Mesendoderm (in vitro differentiated cells): ENCODE measurements at regions not wholly inside any gene's neighbourhood (a gene's known extent, or its start where the extent isn't known, plus 50 kb on each side); places are given as distances from the start of the nearest gene placed in this dataset.

Experiments used
- DNase-seq: peaks from one replicate; pipeline ENCODE4 v3.0.0; 2013
- H2AK5ac ChIP-seq: 2 replicates; pipeline ENCODE4 v1.6.1; 2013; ENCODE audit warnings: low read length, inconsistent platforms
- H2BK120ac ChIP-seq: 2 replicates; pipeline ENCODE4 v1.6.1; 2013; ENCODE audit warnings: low read depth, mild to moderate bottlenecking, low read length, moderate library complexity, mixed read lengths
- H2BK15ac ChIP-seq: replicated peaks from 2 replicates; pipeline ENCODE4 v1.6.1; 2013; ENCODE audit warnings: low read depth, mild to moderate bottlenecking, moderate library complexity
- H2BK5ac ChIP-seq: 2 replicates; pipeline ENCODE4 v1.6.1; 2013; ENCODE audit warnings: low read length, inconsistent platforms
- H3K18ac ChIP-seq: 2 replicates; pipeline ENCODE4 v1.6.1; 2013; ENCODE audit warnings: mild to moderate bottlenecking, low read length, mixed read lengths
- H3K23ac ChIP-seq: one replicate; pipeline ENCODE4 v1.6.1; 2013; ENCODE audit warnings: low read length
- H3K27ac ChIP-seq: 2 replicates; pipeline ENCODE4 v1.5.1; 2013; ENCODE audit warnings: low read depth, mild to moderate bottlenecking, inconsistent platforms, low read length, moderate library complexity
- H3K27me3 ChIP-seq: 2 replicates; pipeline ENCODE4 v1.6.1; 2013; ENCODE audit warnings: low read length, control low read depth, mild to moderate bottlenecking, inconsistent platforms; ENCODE audit not compliant: insufficient read depth, poor library complexity
- H3K36me3 ChIP-seq: 2 replicates; pipeline ENCODE4 v1.6.1; 2013; ENCODE audit warnings: low read length, inconsistent platforms; ENCODE audit not compliant: control insufficient read depth, insufficient read depth
- H3K4ac ChIP-seq: one replicate; pipeline ENCODE4 v1.6.1; 2013; ENCODE audit warnings: low read depth, mild to moderate bottlenecking, low read length, moderate library complexity
- H3K4me1 ChIP-seq: 2 replicates; pipeline ENCODE4 v1.6.1; 2013; ENCODE audit warnings: low read depth, low read length, inconsistent platforms; ENCODE audit not compliant: control insufficient read depth
- H3K4me2 ChIP-seq: 2 replicates; pipeline ENCODE4 v1.6.1; 2013; ENCODE audit warnings: low read length
- H3K4me3 ChIP-seq: 2 replicates; pipeline ENCODE4 v1.5.1; 2013; ENCODE audit warnings: mild to moderate bottlenecking, low read length
- H3K56ac ChIP-seq: one replicate; pipeline ENCODE4 v1.6.1; 2013; ENCODE audit warnings: low read length
- H3K79me1 ChIP-seq: 2 replicates; pipeline ENCODE4 v1.6.1; 2013; ENCODE audit warnings: low read length, inconsistent platforms
- H3K79me2 ChIP-seq: 2 replicates; pipeline ENCODE4 v1.6.1; 2013; ENCODE audit warnings: mild to moderate bottlenecking, low read length; ENCODE audit not compliant: control insufficient read depth, insufficient read depth
- H3K9ac ChIP-seq: 2 replicates; pipeline ENCODE4 v1.6.1; 2013; ENCODE audit warnings: low read length, inconsistent platforms
- H4K5ac ChIP-seq: one replicate; pipeline ENCODE4 v1.6.1; 2013; ENCODE audit warnings: low read length
- H4K8ac ChIP-seq: one replicate; pipeline ENCODE4 v1.6.1; 2013; ENCODE audit warnings: low read depth, mild to moderate bottlenecking, control low read depth, low read length, moderate library complexity
- WGBS: extraction: QIAGEN DNeasy Blood & Tissue Kit; methylation state at CpG from one replicate; pipeline ENCODE4 v1.1.7; 2013; ENCODE audit warnings: low lambda C conversion rate, missing lambda C conversion rate; ENCODE audit not compliant: insufficient coverage; ENCODE audit errors: extremely low coverage; 5-methylcytosine and 5-hydroxymethylcytosine counted together

GRCh38 chr11:19651653-19652052 lies 61.0 kb upstream of the NAV2 start:
- Histone ChIP-seq H3K56ac (no peak overlapping the region), H3K4me3 (no peak overlapping the region), H2BK120ac (no peak overlapping the region), H3K79me2 (no peaks in the 10 kb centered on the region), H3K4me2 (no peak overlapping the region), H3K4me1 (no peaks in the 10 kb centered on the region), H3K4ac (no peak overlapping the region), H3K9ac (no peak overlapping the region), H2BK15ac (no peak overlapping the region), H2BK5ac (no peak overlapping the region), H3K36me3 (no peaks in the 10 kb centered on the region), H4K5ac (no peak overlapping the region), H3K27ac (no peak overlapping the region), H3K79me1 (no peaks in the 10 kb centered on the region), H3K18ac (no peak overlapping the region), H4K8ac (no peak overlapping the region), H3K27me3 (no peaks in the 10 kb centered on the region), H3K23ac (no peak overlapping the region), H2AK5ac (no peak overlapping the region)
- WGBS: no CpG with 5 or more reads among the region's 2 CpGs
- DNase-seq: no peak

DNA sequence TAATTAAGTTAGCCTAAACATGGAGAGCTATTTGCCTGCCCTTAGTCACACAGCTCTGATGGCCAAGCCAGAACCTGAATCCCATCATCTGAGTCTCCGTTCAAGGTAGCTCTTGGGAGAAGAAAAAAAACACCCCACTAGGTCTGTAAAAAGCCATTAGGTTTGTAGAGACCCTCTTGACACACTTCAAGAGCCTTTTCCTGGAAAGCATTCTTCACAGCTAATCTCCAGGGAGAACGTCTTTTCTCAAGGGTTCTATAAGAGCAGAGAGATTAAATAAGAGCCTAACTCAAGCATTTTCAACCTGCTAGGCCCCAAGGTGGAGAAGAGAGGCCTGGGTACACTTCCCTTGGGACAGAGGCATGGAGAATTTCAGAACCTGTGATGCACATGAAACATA lies 61.6 kb upstream of the NAV2 start:
- WGBS: no CpG with 5 or more reads among the region's 2 CpGs
- H4K8ac ChIP-seq: no peak overlapping the region
- H3K4me1 ChIP-seq: no peaks in the 10 kb centered on the region
- H3K4me2 ChIP-seq: no peak overlapping the region
- H2BK5ac ChIP-seq: no peak overlapping the region
- H3K23ac ChIP-seq: no peak overlapping the region
- no peak overlapping the region for H3K56ac ChIP-seq
- H2BK15ac ChIP-seq: no peak overlapping the region
- H3K27ac ChIP-seq: no peak overlapping the region
- H3K4ac ChIP-seq: no peak overlapping the region
- no peak overlapping the region for H4K5ac ChIP-seq
- no peaks in the 10 kb centered on the region for H3K79me1 ChIP-seq
- no peak overlapping the region for H2BK120ac ChIP-seq
- no peaks in the 10 kb centered on the region for H3K27me3 ChIP-seq
- no peaks in the 10 kb centered on the region for H3K79me2 ChIP-seq
- H3K18ac ChIP-seq: no peak overlapping the region
- no peaks in the 10 kb centered on the region for H3K36me3 ChIP-seq
- no peak for DNase-seq
- no peak overlapping the region for H3K4me3 ChIP-seq
- no peak overlapping the region for H3K9ac ChIP-seq
- H2AK5ac ChIP-seq: no peak overlapping the region

DNA sequence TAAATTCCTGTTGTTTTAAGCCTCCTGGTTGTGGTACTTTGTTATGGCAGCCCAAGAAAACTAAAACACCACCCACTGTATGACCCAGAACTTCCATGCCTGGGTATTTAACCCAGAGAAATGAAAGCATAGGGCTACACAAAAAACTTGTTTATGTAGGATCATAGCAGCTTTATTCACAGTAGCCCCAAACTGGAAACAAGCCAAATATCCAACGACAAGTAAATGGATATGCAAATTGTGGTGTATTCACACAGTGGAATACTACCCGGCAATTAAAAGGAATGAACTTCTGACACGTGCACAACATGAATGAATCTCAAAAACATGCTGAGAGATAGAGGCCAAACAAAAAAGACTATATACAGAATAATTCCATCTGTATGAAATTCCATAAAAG lies 62.2 kb upstream of the NAV2 start:
- no peak overlapping the region for H3K9ac ChIP-seq
- no peak overlapping the region for H3K4ac ChIP-seq
- H4K8ac ChIP-seq: no peak overlapping the region
- DNase-seq: no peak
- no peaks in the 10 kb centered on the region for H3K27me3 ChIP-seq
- H3K4me1 ChIP-seq: no peaks in the 10 kb centered on the region
- H3K4me2 ChIP-seq: no peak overlapping the region
- no peak overlapping the region for H3K18ac ChIP-seq
- no peak overlapping the region for H2AK5ac ChIP-seq
- H3K79me2 ChIP-seq: no peaks in the 10 kb centered on the region
- no peak overlapping the region for H2BK5ac ChIP-seq
- H3K79me1 ChIP-seq: no peaks in the 10 kb centered on the region
- no peak overlapping the region for H2BK120ac ChIP-seq
- no peak overlapping the region for H3K56ac ChIP-seq
- no peak overlapping the region for H2BK15ac ChIP-seq
- no peak overlapping the region for H3K4me3 ChIP-seq
- no peak overlapping the region for H3K27ac ChIP-seq
- no peaks in the 10 kb centered on the region for H3K36me3 ChIP-seq
- WGBS: no CpG with 5 or more reads among the region's 3 CpGs
- no peak overlapping the region for H3K23ac ChIP-seq
- H4K5ac ChIP-seq: no peak overlapping the region

- no peak overlapping the region for H3K18ac ChIP-seq
- DNase-seq: no peak
- no peak overlapping the region for H3K27ac ChIP-seq
- H3K4me1 ChIP-seq: no peaks in the 10 kb centered on the region
- no peak overlapping the region for H2BK5ac ChIP-seq
- H3K56ac ChIP-seq: no peak overlapping the region
- no peaks in the 10 kb centered on the region for H3K79me2 ChIP-seq
- no peak overlapping the region for H4K8ac ChIP-seq
- no peak overlapping the region for H3K9ac ChIP-seq
- H4K5ac ChIP-seq: no peak overlapping the region
- H2AK5ac ChIP-seq: no peak overlapping the region
- H2BK120ac ChIP-seq: no peak overlapping the region
- no peaks in the 10 kb centered on the region for H3K79me1 ChIP-seq
- H3K4ac ChIP-seq: no peak overlapping the region
- H3K4me3 ChIP-seq: no peak overlapping the region
- H3K36me3 ChIP-seq: no peaks in the 10 kb centered on the region
- no peak overlapping the region for H3K4me2 ChIP-seq
- no peak overlapping the region for H2BK15ac ChIP-seq
- H3K27me3 ChIP-seq: no peaks in the 10 kb centered on the region
- no peak overlapping the region for H3K23ac ChIP-seq
- no CpG with 5 or more reads among the region's 4 CpGs for WGBS
Observed at GRCh38 chr11:19649751-19650150, 62.9 kb upstream of the NAV2 start.

GRCh38 chr11:19648321-19648720 lies 64.3 kb upstream of the NAV2 start:
- WGBS: no CpG with 5 or more reads among the region's 3 CpGs
- no peaks in the 10 kb centered on the region for H3K79me1 ChIP-seq

DNA sequence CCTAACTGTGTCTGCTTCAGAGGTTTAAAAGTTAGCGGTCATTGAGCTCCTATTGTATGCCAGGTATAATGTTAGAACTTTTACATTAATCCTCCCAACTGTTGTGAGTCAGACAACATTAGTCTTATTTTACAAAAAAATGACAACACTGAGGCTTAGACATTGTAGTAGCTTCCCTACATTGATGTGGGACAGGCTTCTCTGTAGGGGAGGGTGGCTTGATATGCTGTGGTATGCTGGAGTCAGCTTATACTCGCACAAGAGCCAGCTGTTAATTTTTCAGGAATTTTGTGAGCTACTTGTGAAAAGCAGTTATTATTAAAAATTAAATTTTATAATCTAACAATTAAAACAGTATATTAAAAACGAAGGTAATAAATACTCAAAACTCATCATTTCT lies 64.8 kb upstream of the NAV2 start:
- H3K9ac ChIP-seq: no peak overlapping the region
- no peak for DNase-seq
- H4K8ac ChIP-seq: no peak overlapping the region
- no CpG with 5 or more reads among the region's 3 CpGs for WGBS
- H3K79me2 ChIP-seq: no peaks in the 10 kb centered on the region
- H3K4ac ChIP-seq: no peak overlapping the region
- H3K18ac ChIP-seq: no peak overlapping the region
- H4K5ac ChIP-seq: no peak overlapping the region
- no peak overlapping the region for H3K56ac ChIP-seq
- H2BK5ac ChIP-seq: no peak overlapping the region
- H2BK120ac ChIP-seq: no peak overlapping the region
- no peaks in the 10 kb centered on the region for H3K4me1 ChIP-seq
- no peaks in the 10 kb centered on the region for H3K27me3 ChIP-seq
- H2AK5ac ChIP-seq: no peak overlapping the region
- no peaks in the 10 kb centered on the region for H3K79me1 ChIP-seq
- no peak overlapping the region for H2BK15ac ChIP-seq
- H3K27ac ChIP-seq: no peak overlapping the region
- no peak overlapping the region for H3K4me3 ChIP-seq
- no peak overlapping the region for H3K23ac ChIP-seq
- no peaks in the 10 kb centered on the region for H3K36me3 ChIP-seq
- H3K4me2 ChIP-seq: no peak overlapping the region

More at GRCh38 chr11:19648321-19648720, 64.3 kb upstream of the NAV2 start:
- H3K23ac ChIP-seq: no peak overlapping the region
- no peaks in the 10 kb centered on the region for H3K79me2 ChIP-seq
- no peak for DNase-seq
- no peak overlapping the region for H2BK5ac ChIP-seq
- no peaks in the 10 kb centered on the region for H3K27me3 ChIP-seq
- no peak overlapping the region for H4K8ac ChIP-seq
- H3K4ac ChIP-seq: no peak overlapping the region
- no peaks in the 10 kb centered on the region for H3K4me1 ChIP-seq
- H2BK120ac ChIP-seq: no peak overlapping the region
- H4K5ac ChIP-seq: no peak overlapping the region
- H3K4me3 ChIP-seq: no peak overlapping the region
- H2AK5ac ChIP-seq: no peak overlapping the region
- H3K36me3 ChIP-seq: no peaks in the 10 kb centered on the region
- no peak overlapping the region for H3K56ac ChIP-seq
- no peak overlapping the region for H3K9ac ChIP-seq
- H3K27ac ChIP-seq: no peak overlapping the region
- no peak overlapping the region for H3K18ac ChIP-seq
- H3K4me2 ChIP-seq: no peak overlapping the region
- no peak overlapping the region for H2BK15ac ChIP-seq
